LoVo (cell line): ENCODE measurements at regions not wholly inside any gene's neighbourhood (a gene's known extent, or its start where the extent isn't known, plus 50 kb on each side); places are given as distances from the start of the nearest gene placed in this dataset.
"Not testable (repeated sequence)": the region's sequence is repeated elsewhere in the genome, so short reads cannot be mapped to it uniquely, and the experiment has no call there.

Experiments used
- DNase-seq: peaks from one replicate; pipeline ENCODE4 v3.0.0-alpha.2; 2016; ENCODE audit warnings: low spot score

GRCh38 chr13:105692769-105693168, 842.7 kb downstream of the EFNB2 start:
- no peak for DNase-seq

- no peak for DNase-seq
Observed at GRCh38 chr13:105684216-105684615, 851.2 kb downstream of the EFNB2 start.

- DNase-seq: no peak
Observed at GRCh38 chr13:105679838-105680237, 855.6 kb downstream of the EFNB2 start.

GRCh38 chr13:105678072-105678471, 857.4 kb downstream of the EFNB2 start:
- no peak for DNase-seq

GRCh38 chr13:105672881-105673280, 862.6 kb downstream of the EFNB2 start:
- no peak for DNase-seq

GRCh38 chr13:105671131-105671530, 864.3 kb downstream of the EFNB2 start:
- not testable (repeated sequence) for DNase-seq

GRCh38 chr13:105670179-105670990, 865.1 kb downstream of the EFNB2 start:
- DNase-seq: no peak

- DNase-seq: no peak
Observed at GRCh38 chr13:105665284-105665683, 870.2 kb downstream of the EFNB2 start.

GRCh38 chr13:105663182-105663581, 872.3 kb downstream of the EFNB2 start:
- DNase-seq: no peak

GRCh38 chr13:105660561-105660960, 874.9 kb downstream of the EFNB2 start:
- no peak for DNase-seq

- no peak for DNase-seq
Observed at GRCh38 chr13:105658431-105658830, 877.0 kb downstream of the EFNB2 start.

- DNase-seq: peak; percentile 2
Observed at GRCh38 chr13:105655046-105655445, 880.4 kb downstream of the EFNB2 start.

- no peak for DNase-seq
Observed at GRCh38 chr13:105643966-105644365, 891.5 kb downstream of the EFNB2 start.

GRCh38 chr13:105642511-105642958, 892.9 kb downstream of the EFNB2 start:
- no peak for DNase-seq

GRCh38 chr13:105641121-105641520, 894.3 kb downstream of the EFNB2 start:
- DNase-seq: no peak

GRCh38 chr13:105638426-105638825, 897.0 kb downstream of the EFNB2 start:
- DNase-seq: no peak

GRCh38 chr13:105634059-105634458, 901.4 kb downstream of the EFNB2 start:
- DNase-seq: no peak

GRCh38 chr13:105630431-105630830, 905.0 kb downstream of the EFNB2 start:
- DNase-seq: no peak

GRCh38 chr13:105627270-105627669, 908.2 kb downstream of the EFNB2 start:
- DNase-seq: no peak

- DNase-seq: no peak
Observed at GRCh38 chr13:105625691-105626090, 909.8 kb downstream of the EFNB2 start.

- DNase-seq: peak; percentile 22
Observed at GRCh38 chr13:105616333-105617075, 919.0 kb downstream of the EFNB2 start.

- DNase-seq: no peak
Observed at GRCh38 chr13:105612541-105612940, 922.9 kb downstream of the EFNB2 start.

GRCh38 chr13:105611424-105611823, 924.0 kb downstream of the EFNB2 start:
- DNase-seq: no peak
